Upper lobe of left lung (tissue), 4 donors: ENCODE measurements at regions not wholly inside any gene's neighbourhood (a gene's known extent, or its start where the extent isn't known, plus 50 kb on each side); places are given as distances from the start of the nearest gene placed in this dataset.

Experiments
- POLR2A ChIP-seq, 4 donors: fragments of 450-650 bp; IDR thresholded peaks; one replicate each; pipeline ENCODE4 v1.5.1; 2016 to 2017; ENCODE audit warnings: antibody characterized with exemption in 4 of 4, mild to moderate bottlenecking in 2 of 4
- POLR2AphosphoS5 ChIP-seq, 2 donors: sonication (generic); formaldehyde crosslinking; IDR thresholded peaks; one replicate each; pipeline ENCODE4 v1.5.1; 2017; ENCODE audit warnings: antibody characterized with exemption in 2 of 2

- TF ChIP-seq POLR2AphosphoS5 (IDR thresholded peaks at IDR 0.05) (no peak), POLR2A (IDR thresholded peaks at IDR 0.05) (no peak)
Measured at GRCh38 chr1:219492717-219493116, 120.2 kb downstream of the ZC3H11B start.
